GM19455 (cell line): ENCODE measurements at regions not wholly inside any gene's neighbourhood (a gene's known extent, or its start where the extent isn't known, plus 50 kb on each side); places are given as distances from the start of the nearest gene placed in this dataset.

Experiments used
- ATAC-seq: cut with Tn5 transposase; IDR thresholded peaks from one replicate; pipeline ENCODE4 v1.9.1; 2021; ENCODE audit not compliant: unreplicated experiment

DNA sequence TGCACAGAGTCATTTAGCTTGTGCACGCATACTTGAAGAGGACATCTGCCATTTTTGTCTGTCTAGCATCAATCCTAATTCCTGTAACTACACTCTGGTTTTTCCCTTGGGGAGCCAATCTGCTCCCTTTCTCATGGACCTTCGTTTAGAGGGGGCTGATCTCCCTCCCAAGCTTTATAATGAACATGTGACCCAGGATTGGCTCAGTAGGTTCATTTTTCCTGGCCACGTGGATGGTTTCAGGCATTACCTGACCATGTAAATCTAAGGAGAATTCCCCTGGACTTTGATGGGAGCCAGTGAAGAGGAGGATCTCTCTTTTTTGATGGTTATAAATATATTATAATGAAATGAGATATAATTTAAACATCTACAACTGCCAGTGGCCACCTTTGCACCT lies 56.8 kb upstream of the HS3ST2 start:
- no peak for ATAC-seq

DNA sequence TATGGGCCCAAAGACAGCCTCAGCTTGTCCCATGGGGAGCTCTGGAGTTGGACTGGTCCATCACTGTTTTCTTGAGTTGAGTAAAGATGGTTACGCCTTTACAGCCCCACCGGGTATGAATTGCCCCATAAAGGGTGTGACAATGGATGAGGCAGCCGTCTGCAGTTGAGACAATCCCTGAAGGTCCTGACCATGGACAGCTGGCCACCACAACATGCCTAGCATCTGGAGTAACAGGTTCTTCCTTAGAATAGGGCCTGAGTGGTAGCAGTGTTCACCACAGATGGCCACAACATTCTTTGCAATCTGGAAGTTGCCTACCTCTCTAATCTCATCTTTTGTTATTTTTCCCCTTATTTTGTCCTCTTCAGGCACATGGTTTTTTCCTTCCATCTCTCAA lies 51.5 kb upstream of the HS3ST2 start:
- ATAC-seq: no peak

DNA sequence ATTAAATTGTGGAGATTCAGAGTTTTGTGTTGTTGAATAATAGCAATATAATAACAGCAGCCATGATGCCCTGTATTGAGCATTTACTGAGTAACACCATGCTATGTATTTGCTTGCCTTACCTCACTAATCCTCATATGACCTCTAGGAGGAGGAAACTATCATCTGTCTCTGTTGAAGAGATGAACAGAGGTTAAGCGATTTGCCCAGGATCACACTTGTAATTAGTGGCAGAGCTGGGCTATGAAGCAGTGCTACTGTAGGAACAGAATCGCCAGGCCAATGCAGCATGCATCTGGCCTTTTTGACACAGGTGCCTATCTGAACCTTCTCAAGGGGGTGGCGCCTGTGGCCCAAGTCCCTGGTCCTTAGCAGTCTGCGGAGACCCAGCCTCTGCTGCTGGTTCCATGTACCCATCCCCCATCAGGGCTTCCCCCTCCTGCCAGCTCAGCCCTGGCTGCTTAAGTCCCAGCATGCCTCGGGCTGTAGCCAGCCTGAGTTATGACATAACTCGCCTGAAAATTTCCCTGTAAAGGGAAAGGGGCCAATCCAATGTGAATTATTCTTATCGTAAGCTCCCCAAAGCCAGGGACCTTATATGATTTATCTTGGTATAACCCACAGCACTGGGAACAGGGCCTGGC lies 50.4 kb upstream of the HS3ST2 start:
- no peak for ATAC-seq
